Jurkat, Clone E6-1 (cell line): ENCODE measurements at regions not wholly inside any gene's neighbourhood (a gene's known extent, or its start where the extent isn't known, plus 50 kb on each side); places are given as distances from the start of the nearest gene placed in this dataset.
"Not testable (repeated sequence)": the region's sequence is repeated elsewhere in the genome, so short reads cannot be mapped to it uniquely, and the experiment has no call there.

ENCODE experiments used
- DNase-seq: peaks from one replicate; pipeline ENCODE4 v3.0.0-alpha.2; 2011; ENCODE audit warnings: low read depth, low spot score
- H3K4me3 ChIP-seq: 2 replicates; pipeline ENCODE4 v1.5.1; 2011; ENCODE audit warnings: mild to moderate bottlenecking, low read length, control low read depth, moderate library complexity

DNA sequence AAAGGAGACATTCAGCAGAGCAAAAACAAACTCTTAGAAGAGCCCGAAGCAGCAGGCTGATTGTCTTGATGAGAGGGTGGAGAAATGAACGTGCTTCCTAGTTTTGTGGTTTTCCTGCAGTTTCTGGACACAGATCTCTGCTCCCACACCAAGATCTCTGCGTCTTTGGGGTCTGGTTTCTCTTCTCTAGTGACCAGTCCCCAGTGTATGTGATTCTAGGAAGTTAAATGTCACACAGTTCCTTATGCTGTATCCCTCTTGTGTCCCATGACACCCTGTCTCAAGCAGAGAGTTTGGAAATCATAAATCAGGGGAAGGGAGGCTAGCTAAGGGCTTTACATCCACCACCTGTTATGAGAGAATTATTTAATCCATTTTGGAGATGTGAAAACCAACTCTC, 55.4 kb upstream of the KLF14 start:
- DNase-seq = no peak
- no peak overlapping the region for H3K4me3 ChIP-seq

DNA sequence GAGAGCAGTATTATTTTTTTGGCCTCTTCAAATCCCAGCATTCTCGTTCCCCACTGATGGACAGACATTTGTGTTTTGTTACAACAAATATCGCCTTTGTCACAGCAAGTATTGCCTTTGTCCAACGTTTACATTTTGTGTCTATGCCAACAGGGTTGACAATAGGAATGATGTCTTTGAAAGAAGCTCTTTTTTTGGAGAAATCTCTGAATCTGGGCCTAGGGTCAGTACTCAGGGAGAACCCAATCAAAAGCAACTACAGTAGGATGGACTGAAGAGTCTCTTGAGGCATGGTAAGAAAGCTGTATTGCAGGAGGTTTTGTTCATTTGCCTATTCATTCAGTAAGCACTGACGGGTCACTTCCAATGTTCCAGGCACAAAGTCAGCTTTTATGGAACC, 57.7 kb upstream of the KLF14 start:
- DNase-seq = no peak
- H3K4me3 ChIP-seq = no peak overlapping the region

GRCh38 chr7:130793855-130794618, 60.0 kb upstream of the KLF14 start:
- DNase-seq = no peak
- H3K4me3 ChIP-seq = no peak overlapping the region

- no peak for DNase-seq
- no peak overlapping the region for H3K4me3 ChIP-seq
Measured at GRCh38 chr7:130794619-130794922, 60.6 kb upstream of the KLF14 start.

DNA sequence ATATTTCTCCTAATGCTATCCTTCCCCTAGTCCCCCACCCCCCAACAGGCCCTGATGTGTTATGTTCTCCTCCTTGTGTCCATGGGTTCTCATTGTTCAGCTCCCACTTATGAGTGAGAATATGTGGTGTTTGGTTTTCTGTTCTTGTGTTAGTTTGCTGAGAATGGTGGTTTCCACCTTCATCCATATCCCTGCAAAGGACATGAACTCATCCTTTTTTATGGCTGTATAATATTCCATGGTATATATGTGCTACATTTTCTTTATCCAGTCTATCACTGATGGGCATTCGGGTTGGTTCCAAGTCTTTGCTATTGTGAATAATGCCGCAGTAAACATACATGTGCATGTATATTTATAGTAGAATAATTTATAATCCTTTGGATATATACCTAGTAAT, 62.4 kb upstream of the KLF14 start:
- not testable (repeated sequence) for DNase-seq, H3K4me3 ChIP-seq

DNA sequence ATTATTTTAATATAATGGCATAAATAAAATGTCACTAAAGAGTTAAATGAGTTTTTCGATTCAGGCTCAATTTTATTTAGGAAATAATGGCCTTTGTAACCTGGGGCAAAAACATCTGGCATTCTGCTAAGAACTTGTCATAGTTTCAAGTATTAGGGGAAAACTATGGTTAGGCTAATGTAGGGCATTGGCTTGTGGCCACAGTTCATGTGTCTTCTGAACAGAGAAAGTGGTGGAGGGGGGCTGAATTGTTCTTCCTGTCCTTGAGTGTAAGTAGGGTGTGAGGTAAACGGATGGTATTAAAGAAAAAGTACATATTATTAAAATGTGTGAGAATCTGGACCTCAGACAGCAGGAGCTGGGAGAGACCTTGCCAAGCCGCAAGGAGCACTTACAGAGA, 69.1 kb upstream of the KLF14 start:
- H3K4me3 ChIP-seq = no peak overlapping the region
- no peak for DNase-seq

- DNase-seq = no peak
- no peak overlapping the region for H3K4me3 ChIP-seq
Measured at GRCh38 chr7:130804220-130804619, 70.2 kb upstream of the KLF14 start.

- H3K4me3 ChIP-seq, DNase-seq: not testable (repeated sequence)
Measured at GRCh38 chr7:130812819-130813218, 78.8 kb upstream of the KLF14 start.

- no peak overlapping the region for H3K4me3 ChIP-seq
- DNase-seq = peak; percentile 7
Measured at GRCh38 chr7:130814778-130815335, 80.8 kb upstream of the KLF14 start.

GRCh38 chr7:130818056-130818455, 84.0 kb upstream of the KLF14 start:
- no peak overlapping the region for H3K4me3 ChIP-seq

DNA sequence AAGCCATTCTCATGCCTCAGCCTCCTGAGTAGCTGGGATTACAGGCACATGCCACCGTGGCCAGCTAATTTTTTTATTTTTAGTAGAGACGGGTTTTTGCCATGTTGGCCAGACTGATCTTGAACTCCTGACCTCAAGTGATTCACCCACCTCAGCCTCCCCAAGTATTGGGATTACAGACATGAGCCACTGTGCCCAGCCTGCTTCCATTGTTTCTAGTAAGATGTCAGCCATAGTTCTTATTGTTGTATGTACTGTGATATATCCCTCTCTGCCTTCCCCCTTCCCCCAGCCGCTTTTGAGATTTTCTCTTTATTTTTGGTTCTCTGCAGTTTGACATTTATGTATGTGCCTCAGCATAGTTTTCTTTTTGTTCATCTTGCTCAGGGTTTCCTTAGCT, 87.9 kb upstream of the KLF14 start:
- DNase-seq = no peak
- H3K4me3 ChIP-seq = no peak overlapping the region

More at GRCh38 chr7:130818056-130818455, 84.0 kb upstream of the KLF14 start:
- DNase-seq = no peak

DNA sequence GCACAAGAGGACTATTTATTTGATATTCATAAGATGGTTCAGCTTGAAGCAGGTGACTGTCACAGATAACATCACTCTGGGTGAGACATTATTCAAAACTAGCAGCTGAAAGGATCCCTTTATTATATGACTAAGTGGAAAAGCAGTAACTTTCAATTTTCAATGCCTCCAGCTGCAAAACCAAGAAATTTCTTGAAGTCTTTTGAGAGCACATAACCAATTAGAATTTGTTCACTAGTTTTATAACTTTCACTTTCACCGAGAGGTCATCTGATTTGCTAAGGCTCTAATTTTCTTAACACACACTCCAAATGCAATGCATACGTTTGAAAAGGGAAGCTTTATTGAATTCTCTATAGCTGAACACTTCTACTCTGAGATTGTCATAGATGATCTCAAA, 88.6 kb upstream of the KLF14 start:
- H3K4me3 ChIP-seq = no peak overlapping the region
- no peak for DNase-seq

GRCh38 chr7:130823060-130823459, 89.1 kb upstream of the KLF14 start:
- no peak for DNase-seq
- H3K4me3 ChIP-seq = no peak overlapping the region

DNA sequence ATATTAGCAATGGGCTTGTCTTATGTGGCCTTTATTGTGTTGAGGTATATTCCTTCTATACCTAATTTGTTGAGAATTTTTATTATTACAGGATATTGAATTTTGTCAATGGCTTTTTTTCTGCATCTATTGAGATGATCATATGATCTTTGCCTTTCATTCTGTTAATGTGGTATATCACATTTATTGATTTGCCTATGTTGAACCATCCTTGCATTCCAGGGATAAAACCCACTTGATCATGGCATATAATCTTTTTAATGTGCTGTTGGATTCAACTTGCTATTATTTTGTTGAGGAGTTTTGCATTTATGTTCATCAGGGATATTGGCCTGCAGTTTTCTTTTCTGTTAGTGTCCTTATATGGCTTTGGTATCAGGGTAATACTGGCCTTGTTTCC, 91.8 kb upstream of the KLF14 start:
- no peak for DNase-seq
- no peak overlapping the region for H3K4me3 ChIP-seq

GRCh38 chr7:130829415-130829814, 95.4 kb upstream of the KLF14 start:
- DNase-seq = no peak
- H3K4me3 ChIP-seq = no peak overlapping the region

DNA sequence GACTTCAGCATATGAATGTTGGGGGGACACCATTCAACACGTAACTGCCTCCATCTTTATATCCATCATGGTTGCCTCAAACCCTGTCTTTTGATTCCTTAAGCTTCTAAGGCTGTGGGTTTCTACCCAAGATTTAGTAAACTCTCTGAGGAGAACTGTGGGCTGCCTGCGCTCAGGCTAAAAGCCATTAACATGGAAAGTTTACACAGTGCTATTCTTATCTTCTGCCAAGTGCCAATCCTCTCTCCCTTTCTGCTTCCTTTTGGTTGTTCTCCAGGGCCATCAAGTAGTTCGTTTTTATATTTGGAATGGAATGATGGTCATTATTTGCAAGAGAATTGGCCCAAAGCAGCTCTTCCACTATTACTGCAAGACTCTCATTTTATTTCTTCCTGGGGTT, 97.3 kb upstream of the KLF14 start:
- no peak for DNase-seq
- H3K4me3 ChIP-seq = no peak overlapping the region

GRCh38 chr7:130831817-130832481, 97.9 kb upstream of the KLF14 start:
- peak; percentile 29 for DNase-seq

GRCh38 chr7:130838738-130839137, 104.7 kb upstream of the KLF14 start:
- no peak for DNase-seq
- no peak overlapping the region for H3K4me3 ChIP-seq

More at GRCh38 chr7:130831817-130832481, 97.9 kb upstream of the KLF14 start:
- H3K4me3 ChIP-seq = no peak overlapping the region

DNA sequence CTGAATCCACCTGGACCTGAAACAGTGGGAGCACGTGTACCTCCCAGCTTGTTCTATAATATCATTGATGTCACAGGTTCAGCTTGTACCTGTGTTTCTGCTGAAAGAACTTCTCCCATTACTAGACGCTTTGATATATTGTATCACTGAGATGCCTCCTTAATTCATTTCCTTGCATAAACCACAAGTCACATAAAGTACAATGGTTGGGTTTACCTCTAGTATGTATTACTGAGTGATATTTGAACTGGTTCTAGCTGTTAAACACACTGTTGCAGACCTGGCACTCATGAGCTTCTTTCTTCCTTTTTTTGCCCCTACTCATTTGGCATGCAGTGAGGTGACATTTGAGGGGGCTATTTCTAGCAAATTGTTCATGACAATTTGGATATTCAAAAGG, 106.6 kb upstream of the KLF14 start:
- DNase-seq = peak; percentile 34
- no peak overlapping the region for H3K4me3 ChIP-seq

DNA sequence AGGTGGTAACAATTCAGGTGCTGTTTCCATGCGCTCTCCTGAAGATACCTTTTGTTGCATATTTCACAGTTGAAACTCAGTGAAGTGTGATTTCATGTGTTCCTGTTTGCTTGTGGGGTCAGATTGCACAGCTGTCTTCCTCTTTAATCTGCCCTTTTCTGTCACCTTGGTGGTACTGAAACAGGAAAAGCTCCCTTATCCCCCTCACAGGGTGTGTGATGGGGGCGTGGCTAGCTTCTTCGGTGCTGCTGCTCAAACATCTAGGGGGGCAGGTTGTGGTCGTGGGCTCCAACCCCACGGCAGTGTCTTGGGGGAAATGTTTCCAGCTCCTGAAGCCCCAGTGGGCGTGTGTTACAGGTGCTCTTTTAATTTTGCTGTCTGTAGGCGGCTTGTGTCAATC, 107.4 kb upstream of the KLF14 start:
- peak; percentile 59 for DNase-seq
- H3K4me3 ChIP-seq = no peak overlapping the region

GRCh38 chr7:130843703-130844102, 109.7 kb upstream of the KLF14 start:
- no peak overlapping the region for H3K4me3 ChIP-seq
- DNase-seq = no peak
